ENCODE measurements at regions not wholly inside any gene's neighbourhood (a gene's known extent, or its start where the extent isn't known, plus 50 kb on each side); places are given as distances from the start of the nearest gene placed in this dataset.

DNA sequence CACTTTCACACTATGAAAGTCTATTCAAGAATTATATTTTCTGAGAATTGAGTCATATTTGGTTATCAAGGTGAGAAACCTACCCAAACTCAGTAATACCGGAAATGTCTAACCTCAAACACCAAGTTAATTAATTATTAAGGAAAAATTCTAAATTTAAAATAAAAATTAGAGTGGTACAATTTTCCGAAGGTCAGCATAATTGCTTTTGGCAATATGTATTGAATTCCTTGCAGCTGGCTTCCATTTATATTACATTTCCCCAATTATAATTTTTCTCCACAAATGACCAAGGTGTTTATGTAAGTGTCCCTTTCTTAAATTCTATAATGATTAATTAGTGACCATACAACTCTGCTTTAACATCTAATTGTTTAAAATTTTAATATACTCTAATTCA, 316.0 kb upstream of the IRAK1BP1 start:
- H3K4me1 Mint-ChIP-seq, result no peaks in the 10 kb centered on the region
- H3K27ac Mint-ChIP-seq, result no peak overlapping the region
- no peak for DNase-seq (ENCODE audit: low spot score in 2 of 2, unreplicated experiment in 2 of 2)
- H3K4me3 Mint-ChIP-seq, result no peak overlapping the region
- H3K9me3 Mint-ChIP-seq, result peaks cover 32% of the 10 kb centered on the region
- TF ChIP-seq, protein P1, sequence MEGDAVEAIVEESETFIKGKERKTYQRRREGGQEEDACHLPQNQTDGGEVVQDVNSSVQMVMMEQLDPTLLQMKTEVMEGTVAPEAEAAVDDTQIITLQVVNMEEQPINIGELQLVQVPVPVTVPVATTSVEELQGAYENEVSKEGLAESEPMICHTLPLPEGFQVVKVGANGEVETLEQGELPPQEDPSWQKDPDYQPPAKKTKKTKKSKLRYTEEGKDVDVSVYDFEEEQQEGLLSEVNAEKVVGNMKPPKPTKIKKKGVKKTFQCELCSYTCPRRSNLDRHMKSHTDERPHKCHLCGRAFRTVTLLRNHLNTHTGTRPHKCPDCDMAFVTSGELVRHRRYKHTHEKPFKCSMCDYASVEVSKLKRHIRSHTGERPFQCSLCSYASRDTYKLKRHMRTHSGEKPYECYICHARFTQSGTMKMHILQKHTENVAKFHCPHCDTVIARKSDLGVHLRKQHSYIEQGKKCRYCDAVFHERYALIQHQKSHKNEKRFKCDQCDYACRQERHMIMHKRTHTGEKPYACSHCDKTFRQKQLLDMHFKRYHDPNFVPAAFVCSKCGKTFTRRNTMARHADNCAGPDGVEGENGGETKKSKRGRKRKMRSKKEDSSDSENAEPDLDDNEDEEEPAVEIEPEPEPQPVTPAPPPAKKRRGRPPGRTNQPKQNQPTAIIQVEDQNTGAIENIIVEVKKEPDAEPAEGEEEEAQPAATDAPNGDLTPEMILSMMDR (IDR thresholded peaks at IDR 0.05; ENCODE audit: unreplicated experiment), result no peak
- no peaks in the 10 kb centered on the region for H3K27me3 Mint-ChIP-seq (ENCODE audit: low read depth)
- no peaks in the 10 kb centered on the region for H3K36me3 Mint-ChIP-seq

DNA sequence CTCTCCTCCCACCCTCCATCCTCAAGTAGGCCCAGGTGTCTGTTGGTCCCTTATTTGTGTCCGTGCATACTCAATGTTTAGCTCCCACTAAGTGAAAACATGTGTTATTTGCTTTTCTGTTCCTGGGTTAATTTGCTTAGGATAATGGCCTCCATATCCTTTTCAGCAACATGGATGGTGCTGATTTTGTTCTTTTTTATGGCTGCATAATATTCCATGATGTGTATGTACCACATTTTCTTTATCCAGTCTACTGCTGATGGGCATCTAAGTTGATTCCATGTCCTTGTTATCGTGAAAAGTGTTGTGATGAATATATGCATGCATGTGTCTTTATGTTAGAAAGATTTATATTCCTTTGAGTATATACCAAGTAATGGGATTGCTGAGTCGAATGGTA, 314.9 kb upstream of the IRAK1BP1 start:
- no peaks in the 10 kb centered on the region for H3K4me1 Mint-ChIP-seq
- TF ChIP-seq, protein P1 (IDR thresholded peaks at IDR 0.05; ENCODE audit: unreplicated experiment), result no peak
- H3K27ac Mint-ChIP-seq, result no peak overlapping the region
- H3K9me3 Mint-ChIP-seq, result peaks cover 40% of the 10 kb centered on the region
- H3K27me3 Mint-ChIP-seq (ENCODE audit: low read depth), result no peaks in the 10 kb centered on the region
- no peaks in the 10 kb centered on the region for H3K36me3 Mint-ChIP-seq
- no peak overlapping the region for H3K4me3 Mint-ChIP-seq
- DNase-seq (ENCODE audit: low spot score in 2 of 2, unreplicated experiment in 2 of 2), result no peak

DNA sequence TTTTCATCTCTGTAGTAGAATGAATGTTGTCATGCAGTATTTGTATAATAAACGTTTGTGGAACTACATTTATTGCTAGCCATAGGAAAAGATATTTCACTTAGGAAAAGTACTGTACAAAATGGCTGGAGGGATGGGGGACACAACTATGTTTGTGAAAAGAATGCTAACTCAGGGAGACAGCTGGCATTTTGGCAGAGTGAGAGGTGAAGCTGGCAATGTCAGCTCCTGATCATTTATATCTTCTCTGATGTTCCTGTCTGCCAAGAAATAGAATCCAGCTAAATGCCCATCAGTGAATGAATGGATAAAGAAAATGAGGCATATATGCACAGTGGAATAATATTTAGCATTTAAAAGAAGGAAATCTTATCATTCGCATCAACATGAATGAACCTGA, 313.0 kb upstream of the IRAK1BP1 start:
- Mint-ChIP-seq H3K36me3 (no peaks in the 10 kb centered on the region), H3K4me3 (no peak overlapping the region), H3K9me3 (peaks cover 47% of the 10 kb centered on the region), H3K4me1 (no peaks in the 10 kb centered on the region), H3K27ac (no peak overlapping the region), H3K27me3 (ENCODE audit: low read depth) (no peaks in the 10 kb centered on the region)
- TF ChIP-seq, protein P1 (IDR thresholded peaks at IDR 0.05; ENCODE audit: unreplicated experiment), result no peak
- no peak for DNase-seq (ENCODE audit: low spot score in 2 of 2, unreplicated experiment in 2 of 2)

DNA sequence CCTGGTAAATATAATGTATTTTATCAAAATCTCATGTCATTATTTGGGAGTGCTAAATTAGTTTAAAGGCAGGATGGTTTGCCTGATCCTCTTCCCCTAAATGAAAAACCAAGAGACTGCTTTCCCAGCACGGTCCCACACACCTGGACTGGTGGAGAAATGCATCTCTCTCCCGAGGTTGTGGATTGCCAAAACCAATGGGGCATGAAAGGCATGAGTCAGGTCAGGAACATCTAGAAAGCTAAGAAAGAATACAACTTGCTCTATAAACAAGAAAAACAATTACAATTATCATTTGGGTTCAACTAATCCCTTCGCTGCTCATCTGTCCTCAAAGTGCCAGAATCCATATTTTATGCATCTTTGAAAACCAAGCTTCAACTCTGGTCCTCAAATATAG, 308.3 kb upstream of the IRAK1BP1 start:
- Mint-ChIP-seq H3K9me3 (peaks cover 34% of the 10 kb centered on the region), H3K27me3 (ENCODE audit: low read depth) (no peaks in the 10 kb centered on the region), H3K36me3 (no peaks in the 10 kb centered on the region), H3K4me1 (no peaks in the 10 kb centered on the region), H3K27ac (no peak overlapping the region), H3K4me3 (no peak overlapping the region)
- no peak for DNase-seq (ENCODE audit: low spot score in 2 of 2, unreplicated experiment in 2 of 2)
- TF ChIP-seq, protein P1 (IDR thresholded peaks at IDR 0.05; ENCODE audit: unreplicated experiment), result no peak

DNA sequence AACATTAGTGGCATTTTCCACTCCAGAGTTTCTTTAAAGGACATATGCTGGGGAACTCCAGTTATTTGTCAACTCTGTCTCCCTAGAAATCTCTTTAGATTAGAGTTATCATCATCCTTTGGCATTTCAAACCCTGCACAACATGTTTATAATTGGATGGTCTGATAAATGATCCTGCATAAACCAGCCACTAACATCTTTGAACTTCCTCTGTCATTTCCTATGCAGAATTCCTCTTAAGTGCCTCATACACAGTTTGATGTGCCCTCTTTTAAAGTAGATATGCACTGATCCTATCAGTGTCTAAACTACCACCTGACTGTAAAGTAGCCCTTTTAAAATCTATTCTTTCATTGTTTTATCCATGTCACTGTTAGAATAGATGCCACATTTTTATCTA, 306.3 kb upstream of the IRAK1BP1 start:
- TF ChIP-seq, protein P1 (IDR thresholded peaks at IDR 0.05; ENCODE audit: unreplicated experiment), result no peak
- Mint-ChIP-seq H3K27me3 (ENCODE audit: low read depth) (no peaks in the 10 kb centered on the region), H3K27ac (no peak overlapping the region), H3K4me3 (no peak overlapping the region), H3K9me3 (peaks cover 16% of the 10 kb centered on the region), H3K36me3 (no peaks in the 10 kb centered on the region), H3K4me1 (no peaks in the 10 kb centered on the region)
- no peak for DNase-seq (ENCODE audit: low spot score in 2 of 2, unreplicated experiment in 2 of 2)

DNA sequence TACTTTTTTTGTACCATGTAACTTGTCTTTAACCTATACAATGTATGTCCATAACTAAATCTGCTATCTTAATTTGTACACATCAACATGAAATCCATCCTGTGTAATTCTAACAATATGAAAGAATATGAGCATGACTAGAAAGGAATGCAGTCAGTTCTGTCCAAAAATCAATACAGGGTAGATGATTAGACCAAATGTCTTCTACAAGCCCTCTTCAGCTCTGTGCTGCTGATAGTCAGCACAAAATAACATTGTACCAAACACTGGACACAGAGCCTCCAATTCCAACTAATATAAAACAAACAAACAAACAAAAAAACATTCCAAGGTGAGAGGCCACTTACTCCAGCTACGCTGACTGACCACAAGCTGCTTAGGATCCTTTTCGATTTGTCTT, 301.4 kb upstream of the IRAK1BP1 start:
- H3K4me1 Mint-ChIP-seq, result no peaks in the 10 kb centered on the region
- H3K9me3 Mint-ChIP-seq, result peaks cover 19% of the 10 kb centered on the region
- H3K27me3 Mint-ChIP-seq (ENCODE audit: low read depth), result no peaks in the 10 kb centered on the region
- no peak for DNase-seq (ENCODE audit: low spot score in 2 of 2, unreplicated experiment in 2 of 2)
- H3K4me3 Mint-ChIP-seq, result no peak overlapping the region
- no peaks in the 10 kb centered on the region for H3K36me3 Mint-ChIP-seq
- no peak overlapping the region for H3K27ac Mint-ChIP-seq
- TF ChIP-seq, protein P1 (IDR thresholded peaks at IDR 0.05; ENCODE audit: unreplicated experiment), result no peak

All from mesothelial cell of epicardium (in vitro differentiated cells).